ENCODE measurements at regions not wholly inside any gene's neighbourhood (a gene's known extent, or its start where the extent isn't known, plus 50 kb on each side); places are given as distances from the start of the nearest gene placed in this dataset.
A peak's percentile ranks its signal among the peaks of the same experiment; 100 is the strongest.
"Not testable (repeated sequence)": the region's sequence is repeated elsewhere in the genome, so short reads cannot be mapped to it uniquely, and the experiment has no call there.

DNA sequence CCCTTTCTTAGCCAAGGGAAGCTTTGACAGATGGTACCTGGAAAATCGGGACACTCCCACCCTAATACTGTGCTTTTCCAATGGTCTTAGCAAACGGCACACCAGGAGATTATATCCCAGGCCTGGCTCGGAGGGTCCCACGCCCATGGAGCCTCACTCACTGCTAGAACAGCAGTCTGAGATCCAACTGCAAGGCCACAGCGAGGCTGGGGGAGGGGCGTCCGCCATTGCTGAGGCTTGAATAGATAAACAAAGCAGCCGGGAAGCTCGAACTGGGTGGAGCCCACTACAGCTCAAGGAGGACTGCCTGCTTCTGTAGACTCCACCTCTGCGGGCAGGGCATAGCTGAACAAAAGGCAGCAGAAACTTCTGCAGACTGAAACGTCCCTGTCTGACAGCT, 225.6 kb upstream of the EDNRA start:
- H3K4me3 ChIP-seq (ENCODE audit: low read depth in 1 of 2, low read length in 2 of 2); H3K27me3 ChIP-seq (ENCODE audit: control insufficient read depth in 1 of 2, insufficient read depth in 2 of 2, low read length in 2 of 2); H3K9ac ChIP-seq (ENCODE audit: low read depth in 1 of 2, low read length in 2 of 2); H3K9me3 ChIP-seq (ENCODE audit: control insufficient read depth in 1 of 2, low read length in 2 of 2); H3K4me1 ChIP-seq (ENCODE audit: control insufficient read depth in 1 of 2, insufficient read depth in 2 of 2, low read length in 2 of 2); H3K36me3 ChIP-seq (ENCODE audit: control insufficient read depth in 1 of 2, insufficient read depth in 2 of 2, low read length in 2 of 2); H3K27ac ChIP-seq (ENCODE audit: low read depth, low read length): not testable (repeated sequence)

DNA sequence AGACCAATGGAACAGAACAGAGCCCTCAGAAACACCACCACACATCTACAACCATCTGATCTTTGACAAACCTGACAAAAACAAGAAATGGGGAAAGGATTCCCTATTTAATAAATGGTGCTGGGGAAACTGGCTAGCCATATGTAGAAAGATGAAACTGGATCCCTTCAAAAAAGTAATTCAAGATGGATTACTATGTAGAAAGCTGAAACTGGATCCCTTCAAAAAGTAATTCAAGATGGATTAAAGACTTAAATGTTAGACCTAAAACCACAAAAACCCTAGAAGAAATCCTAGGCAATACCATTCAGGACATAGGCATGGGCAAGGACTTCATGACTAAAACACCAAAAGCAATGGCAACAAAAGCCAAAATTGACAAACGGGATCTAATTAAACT, 221.6 kb upstream of the EDNRA start:
- not testable (repeated sequence) for H3K4me3 ChIP-seq (ENCODE audit: low read depth in 1 of 2, low read length in 2 of 2)

DNA sequence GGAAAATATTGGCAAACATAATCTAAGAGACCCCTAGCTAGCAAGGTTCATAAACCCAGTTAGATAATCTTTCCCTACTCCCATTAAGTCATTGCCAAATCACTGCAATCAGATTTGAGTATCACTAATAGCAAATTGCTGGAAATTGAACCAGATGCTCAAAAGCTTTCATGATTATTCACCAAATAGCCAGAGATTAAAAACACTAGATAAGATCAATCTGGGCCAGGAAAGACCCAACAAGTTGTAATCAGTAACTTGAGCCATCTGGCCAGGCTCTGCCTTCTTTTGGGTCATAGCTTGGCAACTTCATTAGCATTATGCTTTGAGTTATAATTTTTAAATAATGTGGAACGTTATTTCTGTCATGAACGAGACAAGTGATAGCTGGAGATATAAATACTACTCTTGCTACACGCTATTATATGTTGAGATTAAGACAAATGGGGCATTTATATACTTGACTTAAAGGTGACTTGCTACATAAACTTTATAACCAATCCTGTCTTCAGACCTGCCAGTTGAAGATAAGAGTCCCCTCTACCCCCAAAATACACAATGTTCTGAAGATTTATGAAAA, 196.6 kb upstream of the EDNRA start:
- H3K4me3 ChIP-seq (ENCODE audit: low read depth in 1 of 2, low read length in 2 of 2) = no peak overlapping the region
- no peaks in the 10 kb centered on the region for H3K36me3 ChIP-seq (ENCODE audit: control insufficient read depth in 1 of 2, insufficient read depth in 2 of 2, low read length in 2 of 2)

More for the DNA sequence above, 221.6 kb upstream of the EDNRA start:
- not testable (repeated sequence) for H3K4me1 ChIP-seq (ENCODE audit: control insufficient read depth in 1 of 2, insufficient read depth in 2 of 2, low read length in 2 of 2); H3K9me3 ChIP-seq (ENCODE audit: control insufficient read depth in 1 of 2, low read length in 2 of 2); H3K9ac ChIP-seq (ENCODE audit: low read depth in 1 of 2, low read length in 2 of 2); H3K36me3 ChIP-seq (ENCODE audit: control insufficient read depth in 1 of 2, insufficient read depth in 2 of 2, low read length in 2 of 2); H3K27me3 ChIP-seq (ENCODE audit: control insufficient read depth in 1 of 2, insufficient read depth in 2 of 2, low read length in 2 of 2); H3K27ac ChIP-seq (ENCODE audit: low read depth, low read length)

DNA sequence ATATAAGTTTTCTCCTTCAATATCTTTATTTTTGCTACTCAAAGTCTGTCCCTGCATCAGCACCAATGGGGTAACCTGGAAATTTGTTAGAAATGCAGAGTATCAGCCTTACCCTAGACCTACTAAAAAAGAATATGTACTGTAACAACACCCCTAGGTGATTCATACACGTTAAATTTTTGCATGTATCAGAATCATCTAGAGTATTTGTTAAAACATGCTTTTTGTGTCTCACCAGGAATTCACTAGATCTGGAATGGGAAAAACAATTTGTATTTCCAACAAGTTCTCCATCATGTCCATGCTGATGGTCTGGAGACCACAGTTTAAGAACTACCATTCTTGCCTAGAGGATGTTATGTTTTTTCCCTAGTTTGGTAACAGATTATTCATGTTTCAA, 196.0 kb upstream of the EDNRA start:
- Histone ChIP-seq H3K9ac (ENCODE audit: low read depth in 1 of 2, low read length in 2 of 2) (no peak overlapping the region), H3K9me3 (ENCODE audit: control insufficient read depth in 1 of 2, low read length in 2 of 2) (no peaks in the 10 kb centered on the region), H3K27ac (ENCODE audit: low read depth, low read length) (no peak overlapping the region), H3K4me1 (ENCODE audit: control insufficient read depth in 1 of 2, insufficient read depth in 2 of 2, low read length in 2 of 2) (no peaks in the 10 kb centered on the region), H3K36me3 (ENCODE audit: control insufficient read depth in 1 of 2, insufficient read depth in 2 of 2, low read length in 2 of 2) (no peaks in the 10 kb centered on the region), H3K27me3 (ENCODE audit: control insufficient read depth in 1 of 2, insufficient read depth in 2 of 2, low read length in 2 of 2) (no peaks in the 10 kb centered on the region), H3K4me3 (ENCODE audit: low read depth in 1 of 2, low read length in 2 of 2) (no peak overlapping the region)

More for the DNA sequence above, 196.6 kb upstream of the EDNRA start:
- Histone ChIP-seq H3K9me3 (ENCODE audit: control insufficient read depth in 1 of 2, low read length in 2 of 2) (no peaks in the 10 kb centered on the region), H3K4me1 (ENCODE audit: control insufficient read depth in 1 of 2, insufficient read depth in 2 of 2, low read length in 2 of 2) (no peaks in the 10 kb centered on the region), H3K9ac (ENCODE audit: low read depth in 1 of 2, low read length in 2 of 2) (no peak overlapping the region), H3K27me3 (ENCODE audit: control insufficient read depth in 1 of 2, insufficient read depth in 2 of 2, low read length in 2 of 2) (peaks cover 0 to 1% of the 10 kb centered on the region in 2 donors), H3K27ac (ENCODE audit: low read depth, low read length) (no peak overlapping the region)

DNA sequence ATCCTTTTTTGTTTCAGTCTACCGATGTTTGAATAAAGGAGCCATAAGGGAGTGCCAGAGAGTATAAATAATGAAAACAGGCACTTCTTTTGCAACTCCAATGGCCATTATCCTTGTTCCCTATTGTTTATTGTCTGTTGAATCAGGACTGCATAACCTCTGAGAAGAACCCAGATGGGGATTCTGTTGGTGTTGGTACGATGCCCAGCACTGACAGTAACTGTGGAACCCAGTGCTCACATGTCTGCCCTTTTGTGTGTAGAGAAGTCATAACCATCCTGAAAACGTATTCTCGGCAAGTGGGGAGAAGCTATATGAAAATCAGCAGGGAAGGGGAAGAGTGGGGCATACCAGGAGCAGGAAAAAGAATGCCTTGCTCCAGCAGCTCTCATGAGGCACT, 195.1 kb upstream of the EDNRA start:
- Histone ChIP-seq H3K36me3 (ENCODE audit: control insufficient read depth in 1 of 2, insufficient read depth in 2 of 2, low read length in 2 of 2) (no peaks in the 10 kb centered on the region), H3K4me1 (ENCODE audit: control insufficient read depth in 1 of 2, insufficient read depth in 2 of 2, low read length in 2 of 2) (no peaks in the 10 kb centered on the region), H3K9me3 (ENCODE audit: control insufficient read depth in 1 of 2, low read length in 2 of 2) (no peaks in the 10 kb centered on the region), H3K4me3 (ENCODE audit: low read depth in 1 of 2, low read length in 2 of 2) (no peak overlapping the region), H3K9ac (ENCODE audit: low read depth in 1 of 2, low read length in 2 of 2) (no peak overlapping the region), H3K27ac (ENCODE audit: low read depth, low read length) (no peak overlapping the region), H3K27me3 (ENCODE audit: control insufficient read depth in 1 of 2, insufficient read depth in 2 of 2, low read length in 2 of 2) (no peaks in the 10 kb centered on the region)

DNA sequence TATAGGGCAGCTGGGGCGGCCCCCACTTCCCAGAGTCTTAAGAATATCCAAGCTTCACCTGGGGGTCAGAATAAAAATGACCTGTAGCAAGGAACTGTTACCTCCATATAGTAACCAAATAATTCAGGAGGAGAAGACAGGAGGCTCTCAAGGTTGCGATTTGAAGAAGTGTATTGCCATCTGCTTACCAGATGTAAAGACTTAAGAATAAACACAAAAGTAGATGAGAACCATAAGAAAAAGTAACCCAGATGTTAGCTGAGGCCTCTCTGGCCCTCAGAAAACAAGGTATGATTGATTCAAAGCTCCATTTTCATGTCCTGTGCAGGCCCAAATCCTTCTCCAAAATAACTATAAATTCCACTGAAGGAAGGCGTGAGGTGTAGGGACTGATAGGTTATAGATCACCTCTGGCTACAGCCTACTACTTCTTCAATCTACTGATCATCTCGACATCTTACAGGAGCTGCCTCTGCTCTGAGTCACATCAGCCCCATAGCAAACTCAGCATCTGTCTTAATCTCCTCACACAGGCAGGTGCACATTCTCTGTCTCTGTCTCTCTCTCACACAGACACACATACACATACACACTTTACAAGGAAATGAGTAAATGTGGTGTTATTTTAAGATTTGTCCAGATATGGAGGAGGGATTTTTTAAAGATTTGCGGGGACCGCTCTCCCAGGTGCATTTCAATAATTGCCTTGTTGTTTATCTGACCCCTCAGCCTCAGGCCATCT, 193.9 kb upstream of the EDNRA start:
- Histone ChIP-seq H3K27ac (ENCODE audit: low read depth, low read length) (no peak overlapping the region), H3K4me1 (ENCODE audit: control insufficient read depth in 1 of 2, insufficient read depth in 2 of 2, low read length in 2 of 2) (no peaks in the 10 kb centered on the region), H3K9me3 (ENCODE audit: control insufficient read depth in 1 of 2, low read length in 2 of 2) (no peaks in the 10 kb centered on the region), H3K36me3 (ENCODE audit: control insufficient read depth in 1 of 2, insufficient read depth in 2 of 2, low read length in 2 of 2) (no peaks in the 10 kb centered on the region), H3K4me3 (ENCODE audit: low read depth in 1 of 2, low read length in 2 of 2) (no peak overlapping the region), H3K9ac (ENCODE audit: low read depth in 1 of 2, low read length in 2 of 2) (no peak overlapping the region), H3K27me3 (ENCODE audit: control insufficient read depth in 1 of 2, insufficient read depth in 2 of 2, low read length in 2 of 2) (no peaks in the 10 kb centered on the region)

DNA sequence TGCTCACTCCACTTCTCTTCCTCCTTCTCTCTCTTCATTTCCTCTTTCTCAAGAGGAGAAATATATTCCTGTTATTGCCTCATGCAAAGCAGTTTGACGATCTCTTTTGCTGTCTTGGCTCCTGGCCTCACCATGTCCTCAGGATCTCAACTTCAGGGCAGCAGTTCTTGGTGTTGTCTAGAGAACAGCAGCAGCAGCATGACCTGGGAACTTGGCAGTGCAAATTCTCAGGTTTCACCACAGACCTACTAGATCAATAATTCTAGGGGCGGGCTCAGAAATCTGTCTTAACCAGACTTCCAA, 193.4 kb upstream of the EDNRA start:
- Histone ChIP-seq H3K9ac (ENCODE audit: low read depth in 1 of 2, low read length in 2 of 2) (no peak overlapping the region), H3K36me3 (ENCODE audit: control insufficient read depth in 1 of 2, insufficient read depth in 2 of 2, low read length in 2 of 2) (no peaks in the 10 kb centered on the region), H3K9me3 (ENCODE audit: control insufficient read depth in 1 of 2, low read length in 2 of 2) (no peaks in the 10 kb centered on the region), H3K27me3 (ENCODE audit: control insufficient read depth in 1 of 2, insufficient read depth in 2 of 2, low read length in 2 of 2) (no peaks in the 10 kb centered on the region), H3K4me3 (ENCODE audit: low read depth in 1 of 2, low read length in 2 of 2) (no peak overlapping the region), H3K4me1 (ENCODE audit: control insufficient read depth in 1 of 2, insufficient read depth in 2 of 2, low read length in 2 of 2) (no peaks in the 10 kb centered on the region), H3K27ac (ENCODE audit: low read depth, low read length) (no peak overlapping the region)

DNA sequence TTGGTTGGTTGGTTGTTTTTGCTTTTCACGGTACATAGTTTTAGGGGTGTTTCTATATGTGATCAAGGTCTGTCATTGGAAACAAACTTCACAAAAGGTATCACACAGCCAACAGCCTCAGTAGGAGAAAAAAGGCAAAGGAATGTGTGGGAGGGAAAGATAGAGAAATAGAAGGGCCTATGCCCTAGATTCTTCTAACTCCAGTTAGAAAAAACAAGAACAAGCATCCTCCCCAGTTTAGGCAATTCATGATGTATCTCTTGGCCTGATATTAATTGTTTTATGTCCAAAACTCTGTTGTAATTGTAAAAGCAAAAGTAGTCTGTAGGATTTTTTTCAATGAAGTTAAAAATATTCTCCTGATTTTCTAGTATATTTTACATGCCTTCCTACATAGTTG, 192.4 kb upstream of the EDNRA start:
- no peak overlapping the region for H3K9ac ChIP-seq (ENCODE audit: low read depth in 1 of 2, low read length in 2 of 2)
- H3K27ac ChIP-seq (ENCODE audit: low read depth, low read length) = no peak overlapping the region
- no peak overlapping the region for H3K4me3 ChIP-seq (ENCODE audit: low read depth in 1 of 2, low read length in 2 of 2)
- no peaks in the 10 kb centered on the region for H3K9me3 ChIP-seq (ENCODE audit: control insufficient read depth in 1 of 2, low read length in 2 of 2)
- no peaks in the 10 kb centered on the region for H3K4me1 ChIP-seq (ENCODE audit: control insufficient read depth in 1 of 2, insufficient read depth in 2 of 2, low read length in 2 of 2)
- H3K36me3 ChIP-seq (ENCODE audit: control insufficient read depth in 1 of 2, insufficient read depth in 2 of 2, low read length in 2 of 2) = no peaks in the 10 kb centered on the region
- no peaks in the 10 kb centered on the region for H3K27me3 ChIP-seq (ENCODE audit: control insufficient read depth in 1 of 2, insufficient read depth in 2 of 2, low read length in 2 of 2)

DNA sequence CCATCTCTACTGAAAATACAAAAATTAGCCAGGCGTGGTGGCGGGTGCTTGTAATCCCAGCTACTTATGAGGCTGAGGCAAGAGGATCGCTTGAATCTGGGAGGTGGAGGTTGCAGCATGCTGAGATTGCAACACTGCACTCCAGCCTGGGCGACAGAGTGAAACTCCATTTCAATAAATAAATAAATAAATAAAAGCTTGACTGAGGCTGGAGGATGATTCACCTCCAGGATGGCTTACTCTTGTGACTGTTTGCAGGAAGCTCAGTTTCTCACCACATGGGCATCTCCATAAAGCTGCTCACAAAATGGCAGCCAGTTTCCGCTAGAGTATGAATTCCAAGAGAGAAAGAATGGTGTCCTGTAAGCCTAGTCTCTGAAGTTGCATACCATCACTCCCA, 191.7 kb upstream of the EDNRA start:
- Histone ChIP-seq H3K27ac (ENCODE audit: low read depth, low read length) (no peak overlapping the region), H3K9me3 (ENCODE audit: control insufficient read depth in 1 of 2, low read length in 2 of 2) (no peaks in the 10 kb centered on the region), H3K4me3 (ENCODE audit: low read depth in 1 of 2, low read length in 2 of 2) (no peak overlapping the region), H3K4me1 (ENCODE audit: control insufficient read depth in 1 of 2, insufficient read depth in 2 of 2, low read length in 2 of 2) (no peaks in the 10 kb centered on the region), H3K27me3 (ENCODE audit: control insufficient read depth in 1 of 2, insufficient read depth in 2 of 2, low read length in 2 of 2) (no peaks in the 10 kb centered on the region), H3K9ac (ENCODE audit: low read depth in 1 of 2, low read length in 2 of 2) (no peak overlapping the region), H3K36me3 (ENCODE audit: control insufficient read depth in 1 of 2, insufficient read depth in 2 of 2, low read length in 2 of 2) (no peaks in the 10 kb centered on the region)

DNA sequence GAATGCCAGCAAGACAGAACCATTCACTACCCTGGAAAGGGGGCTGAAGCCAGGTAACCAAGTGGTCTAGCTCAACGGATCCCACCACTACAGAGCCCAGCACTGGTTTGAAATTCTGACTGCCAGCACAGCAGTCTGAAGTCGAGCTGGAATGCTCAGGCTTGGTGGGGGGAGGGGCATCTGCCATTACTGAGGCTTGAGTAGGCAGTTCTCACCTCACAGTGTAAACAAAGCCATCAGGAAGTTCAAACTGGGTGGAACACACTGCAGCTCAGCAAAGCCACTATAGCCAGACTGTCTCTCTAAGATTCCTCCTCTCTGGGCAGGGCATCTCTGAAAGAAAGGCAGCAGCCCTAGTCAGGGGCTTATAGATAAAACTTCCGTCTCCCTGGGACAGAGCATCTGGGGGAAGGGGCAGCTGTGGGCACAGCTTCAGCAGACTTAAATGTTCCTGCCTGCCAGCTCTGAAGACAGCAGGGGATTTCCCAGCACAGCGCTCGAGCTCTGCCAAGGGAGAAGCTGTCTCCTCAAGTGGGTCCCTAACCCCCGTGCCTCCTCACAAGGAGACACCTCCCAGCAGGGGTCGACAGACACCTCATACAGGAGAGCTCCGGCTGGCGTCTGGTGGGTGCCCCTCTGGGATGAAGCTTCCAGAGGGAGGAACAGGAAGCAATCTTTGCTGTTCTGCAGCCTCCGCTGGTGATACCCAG, 188.1 kb upstream of the EDNRA start:
- H3K27ac ChIP-seq (ENCODE audit: low read depth, low read length); H3K9ac ChIP-seq (ENCODE audit: low read depth in 1 of 2, low read length in 2 of 2); H3K9me3 ChIP-seq (ENCODE audit: control insufficient read depth in 1 of 2, low read length in 2 of 2); H3K36me3 ChIP-seq (ENCODE audit: control insufficient read depth in 1 of 2, insufficient read depth in 2 of 2, low read length in 2 of 2); H3K27me3 ChIP-seq (ENCODE audit: control insufficient read depth in 1 of 2, insufficient read depth in 2 of 2, low read length in 2 of 2); H3K4me1 ChIP-seq (ENCODE audit: control insufficient read depth in 1 of 2, insufficient read depth in 2 of 2, low read length in 2 of 2): not testable (repeated sequence)
- peak overlapping the region; percentile 29 to 48 for H3K4me3 ChIP-seq (ENCODE audit: low read depth in 1 of 2, low read length in 2 of 2)

Measured in duodenal mucosa (tissue), 2 donors.